ENCODE measurements at regions not wholly inside any gene's neighbourhood (a gene's known extent, or its start where the extent isn't known, plus 50 kb on each side); places are given as distances from the start of the nearest gene placed in this dataset.

DNA sequence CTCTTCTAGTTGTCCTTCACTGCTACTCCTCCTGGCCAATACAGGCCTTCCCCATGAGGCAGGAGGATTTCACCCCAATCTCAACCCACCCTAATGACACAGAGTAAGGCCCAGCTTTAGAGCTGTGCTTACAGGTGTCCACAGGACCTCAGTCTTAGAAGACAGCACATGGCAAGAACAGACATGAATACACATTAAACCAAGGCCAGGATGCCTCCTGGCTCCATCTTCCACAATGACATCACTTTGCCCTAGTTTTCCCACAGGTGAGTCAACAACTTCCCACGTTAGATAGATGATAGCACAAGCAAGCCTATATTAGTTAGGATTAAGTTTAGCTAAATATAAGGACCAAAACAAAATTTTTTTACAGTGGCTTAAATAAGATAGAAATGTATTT, 63.8 kb upstream of the NOCT start:
- H3K27me3 Mint-ChIP-seq (ENCODE audit: low read depth, poor library complexity): no peaks in the 10 kb centered on the region
- DNase-seq: no peak
- H3K9me3 Mint-ChIP-seq: no peaks in the 10 kb centered on the region
- H3K27ac Mint-ChIP-seq: no peak overlapping the region
- no peak overlapping the region for H3K4me3 Mint-ChIP-seq
- no peaks in the 10 kb centered on the region for H3K4me1 Mint-ChIP-seq
- no peaks in the 10 kb centered on the region for H3K36me3 Mint-ChIP-seq (ENCODE audit: low read depth)
- TF ChIP-seq, protein P1, sequence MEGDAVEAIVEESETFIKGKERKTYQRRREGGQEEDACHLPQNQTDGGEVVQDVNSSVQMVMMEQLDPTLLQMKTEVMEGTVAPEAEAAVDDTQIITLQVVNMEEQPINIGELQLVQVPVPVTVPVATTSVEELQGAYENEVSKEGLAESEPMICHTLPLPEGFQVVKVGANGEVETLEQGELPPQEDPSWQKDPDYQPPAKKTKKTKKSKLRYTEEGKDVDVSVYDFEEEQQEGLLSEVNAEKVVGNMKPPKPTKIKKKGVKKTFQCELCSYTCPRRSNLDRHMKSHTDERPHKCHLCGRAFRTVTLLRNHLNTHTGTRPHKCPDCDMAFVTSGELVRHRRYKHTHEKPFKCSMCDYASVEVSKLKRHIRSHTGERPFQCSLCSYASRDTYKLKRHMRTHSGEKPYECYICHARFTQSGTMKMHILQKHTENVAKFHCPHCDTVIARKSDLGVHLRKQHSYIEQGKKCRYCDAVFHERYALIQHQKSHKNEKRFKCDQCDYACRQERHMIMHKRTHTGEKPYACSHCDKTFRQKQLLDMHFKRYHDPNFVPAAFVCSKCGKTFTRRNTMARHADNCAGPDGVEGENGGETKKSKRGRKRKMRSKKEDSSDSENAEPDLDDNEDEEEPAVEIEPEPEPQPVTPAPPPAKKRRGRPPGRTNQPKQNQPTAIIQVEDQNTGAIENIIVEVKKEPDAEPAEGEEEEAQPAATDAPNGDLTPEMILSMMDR (IDR thresholded peaks at IDR 0.05): no peak

DNA sequence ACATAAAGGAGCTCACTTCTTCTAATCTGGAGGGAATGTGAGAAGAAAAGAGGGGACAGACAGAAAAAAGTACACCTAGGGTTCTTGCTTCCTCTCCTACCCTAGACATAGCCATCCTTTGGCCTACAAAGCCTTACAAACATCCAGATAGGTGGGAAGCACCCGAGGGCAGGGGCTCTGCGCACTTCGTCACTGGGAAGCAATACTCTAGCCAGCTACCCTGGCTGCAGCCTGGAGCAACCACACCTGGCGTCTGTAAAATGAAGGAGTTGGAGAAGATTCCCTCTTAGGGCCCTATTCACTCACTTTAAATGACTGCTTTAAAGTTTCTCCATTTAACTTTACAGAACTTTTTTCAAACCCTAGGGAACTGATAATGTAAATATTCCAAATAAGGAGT, 65.7 kb upstream of the NOCT start:
- Mint-ChIP-seq H3K9me3 (no peaks in the 10 kb centered on the region), H3K4me1 (no peaks in the 10 kb centered on the region), H3K27me3 (ENCODE audit: low read depth, poor library complexity) (no peaks in the 10 kb centered on the region), H3K27ac (no peak overlapping the region), H3K36me3 (ENCODE audit: low read depth) (no peaks in the 10 kb centered on the region), H3K4me3 (no peak overlapping the region)
- TF ChIP-seq, protein P1 (IDR thresholded peaks at IDR 0.05): no peak
- no peak for DNase-seq

DNA sequence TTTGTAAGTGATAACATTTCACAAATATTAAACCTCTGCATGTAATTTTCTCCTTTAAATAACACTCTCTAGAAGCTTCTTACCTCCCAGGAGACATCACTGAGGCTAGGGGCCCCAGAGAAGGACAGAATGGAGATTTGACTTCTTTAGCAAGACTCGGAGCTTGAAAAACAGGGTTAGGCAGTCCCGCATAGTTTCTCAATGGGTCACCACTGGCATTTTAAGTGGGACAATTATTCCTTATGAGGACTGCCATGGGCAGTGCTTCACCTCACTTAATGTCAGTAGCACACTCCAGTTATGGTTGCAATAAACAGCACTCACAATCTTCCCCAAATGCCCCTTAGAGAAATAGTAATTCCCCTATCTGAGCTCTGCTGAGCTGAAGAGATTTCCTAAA, 66.7 kb upstream of the NOCT start:
- no peak for DNase-seq
- Mint-ChIP-seq H3K4me3 (no peak overlapping the region), H3K27ac (no peak overlapping the region)

GRCh38 chr4:138946306-138946705, 69.3 kb upstream of the NOCT start:
- Mint-ChIP-seq H3K4me3 (no peak overlapping the region), H3K27me3 (ENCODE audit: low read depth, poor library complexity) (no peaks in the 10 kb centered on the region), H3K36me3 (ENCODE audit: low read depth) (no peaks in the 10 kb centered on the region), H3K9me3 (no peaks in the 10 kb centered on the region), H3K27ac (no peak overlapping the region), H3K4me1 (no peaks in the 10 kb centered on the region)
- no peak for DNase-seq
- TF ChIP-seq, protein P1 (IDR thresholded peaks at IDR 0.05): no peak

More for the DNA sequence above, 66.7 kb upstream of the NOCT start:
- Mint-ChIP-seq H3K9me3 (no peaks in the 10 kb centered on the region), H3K4me1 (no peaks in the 10 kb centered on the region), H3K36me3 (ENCODE audit: low read depth) (no peaks in the 10 kb centered on the region), H3K27me3 (ENCODE audit: low read depth, poor library complexity) (no peaks in the 10 kb centered on the region)
- TF ChIP-seq, protein P1 (IDR thresholded peaks at IDR 0.05): no peak

DNA sequence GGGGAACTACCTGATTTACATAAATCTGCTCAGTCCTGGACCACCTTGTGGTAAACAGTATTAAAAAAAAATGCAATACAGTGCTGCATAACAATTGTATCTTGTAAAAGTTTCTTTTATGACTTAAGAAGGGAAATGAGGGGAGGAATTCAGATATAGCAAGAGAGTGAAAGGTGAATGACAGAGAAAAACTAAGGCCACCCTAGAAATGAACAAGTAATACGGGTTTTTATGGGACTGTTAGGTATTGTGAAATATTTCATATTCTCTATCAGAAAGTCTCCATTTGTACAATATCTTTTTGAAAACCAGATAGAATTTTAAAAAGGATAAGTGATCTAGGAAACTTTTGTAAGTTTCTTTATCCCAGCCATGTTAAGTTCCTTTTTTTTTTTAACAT, 69.7 kb upstream of the NOCT start:
- no peaks in the 10 kb centered on the region for H3K36me3 Mint-ChIP-seq (ENCODE audit: low read depth)
- no peak overlapping the region for H3K4me3 Mint-ChIP-seq
- H3K4me1 Mint-ChIP-seq: no peaks in the 10 kb centered on the region
- no peaks in the 10 kb centered on the region for H3K27me3 Mint-ChIP-seq (ENCODE audit: low read depth, poor library complexity)
- TF ChIP-seq, protein P1 (IDR thresholded peaks at IDR 0.05): no peak
- H3K9me3 Mint-ChIP-seq: no peaks in the 10 kb centered on the region
- DNase-seq: no peak
- no peak overlapping the region for H3K27ac Mint-ChIP-seq

DNA sequence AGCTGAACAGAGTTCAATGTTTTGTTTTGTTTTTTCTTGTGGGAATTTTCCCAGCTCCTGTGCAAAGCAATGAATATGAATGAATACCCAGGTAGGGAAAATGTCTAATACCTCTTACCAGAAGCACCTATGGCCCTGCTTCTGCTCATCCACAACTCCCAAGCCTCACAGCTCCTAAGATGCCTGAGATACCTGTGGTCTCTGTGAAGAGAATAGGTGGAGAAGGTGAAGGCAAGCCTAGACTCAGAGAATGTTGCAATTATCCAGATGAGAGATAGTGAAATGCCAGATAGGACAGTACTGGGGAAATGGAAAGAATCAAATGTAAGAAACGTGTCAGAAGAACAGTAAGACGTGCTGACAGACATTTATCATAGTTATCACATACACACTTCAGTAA, 70.2 kb upstream of the NOCT start:
- H3K27ac Mint-ChIP-seq: no peak overlapping the region

More for the DNA sequence above, 70.2 kb upstream of the NOCT start:
- TF ChIP-seq, protein P1 (IDR thresholded peaks at IDR 0.05): no peak
- no peak overlapping the region for H3K4me3 Mint-ChIP-seq
- no peaks in the 10 kb centered on the region for H3K9me3 Mint-ChIP-seq
- no peaks in the 10 kb centered on the region for H3K36me3 Mint-ChIP-seq (ENCODE audit: low read depth)
- no peak for DNase-seq
- no peaks in the 10 kb centered on the region for H3K4me1 Mint-ChIP-seq
- H3K27me3 Mint-ChIP-seq (ENCODE audit: low read depth, poor library complexity): no peaks in the 10 kb centered on the region

All from nephron progenitor cell (in vitro differentiated cells).